GM21367 (cell line): ENCODE measurements at regions not wholly inside any gene's neighbourhood (a gene's known extent, or its start where the extent isn't known, plus 50 kb on each side); places are given as distances from the start of the nearest gene placed in this dataset.

Source experiments
- ATAC-seq: cut with Tn5 transposase; IDR thresholded peaks from one replicate; pipeline ENCODE4 v1.9.1; 2021; ENCODE audit not compliant: unreplicated experiment

DNA sequence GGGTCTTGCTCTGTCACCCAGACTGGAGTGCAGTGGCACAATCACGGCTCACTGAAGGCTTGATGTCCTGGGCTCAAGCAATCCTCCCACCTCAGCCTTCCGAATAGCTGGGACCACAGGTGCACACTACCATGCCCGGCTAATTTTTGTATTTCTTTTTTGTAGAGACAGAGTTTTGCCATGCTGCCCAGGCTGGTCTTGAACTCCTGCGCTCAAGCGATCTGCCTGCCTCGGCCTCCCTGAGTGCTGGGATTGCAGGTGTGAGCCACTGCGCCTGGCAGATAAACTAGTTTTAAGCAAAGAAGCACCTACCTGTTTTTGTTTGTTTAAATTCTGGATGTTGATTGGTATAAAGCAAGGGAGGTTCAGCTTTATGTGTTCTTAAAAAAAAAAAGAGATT is 170.6 kb upstream of the GOLIM4 start:
- ATAC-seq = no peak

- no peak for ATAC-seq
These were observed 167.2 kb upstream of the GOLIM4 start for GRCh38 chr3:168262887-168263286.

- ATAC-seq = peak; percentile 52
These were observed 165.1 kb upstream of the GOLIM4 start for GRCh38 chr3:168260859-168261258.

GRCh38 chr3:168251371-168251770 is 155.6 kb upstream of the GOLIM4 start:
- peak; percentile 45 for ATAC-seq

DNA sequence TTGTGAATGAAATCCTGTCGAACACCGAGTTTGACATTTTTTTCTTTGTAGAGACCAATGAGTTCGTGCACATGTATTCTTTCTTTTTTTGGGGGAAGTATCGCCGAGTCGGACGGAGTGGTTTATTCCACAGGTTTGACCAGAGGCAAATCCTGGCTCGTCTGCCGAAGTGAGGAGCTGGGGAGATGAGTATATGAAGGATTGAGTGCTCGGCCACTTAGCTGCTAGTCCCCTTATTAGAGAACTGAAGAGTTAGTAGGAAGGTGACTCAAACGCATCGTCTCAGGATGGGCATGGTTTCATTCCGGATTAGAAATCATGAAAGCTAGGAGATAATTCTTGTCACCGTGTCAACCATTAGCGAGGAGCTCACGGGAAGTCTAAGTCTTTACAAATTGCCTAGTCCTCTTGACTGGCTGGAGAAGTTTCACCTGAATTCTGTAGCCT is 154.7 kb upstream of the GOLIM4 start:
- no peak for ATAC-seq

DNA sequence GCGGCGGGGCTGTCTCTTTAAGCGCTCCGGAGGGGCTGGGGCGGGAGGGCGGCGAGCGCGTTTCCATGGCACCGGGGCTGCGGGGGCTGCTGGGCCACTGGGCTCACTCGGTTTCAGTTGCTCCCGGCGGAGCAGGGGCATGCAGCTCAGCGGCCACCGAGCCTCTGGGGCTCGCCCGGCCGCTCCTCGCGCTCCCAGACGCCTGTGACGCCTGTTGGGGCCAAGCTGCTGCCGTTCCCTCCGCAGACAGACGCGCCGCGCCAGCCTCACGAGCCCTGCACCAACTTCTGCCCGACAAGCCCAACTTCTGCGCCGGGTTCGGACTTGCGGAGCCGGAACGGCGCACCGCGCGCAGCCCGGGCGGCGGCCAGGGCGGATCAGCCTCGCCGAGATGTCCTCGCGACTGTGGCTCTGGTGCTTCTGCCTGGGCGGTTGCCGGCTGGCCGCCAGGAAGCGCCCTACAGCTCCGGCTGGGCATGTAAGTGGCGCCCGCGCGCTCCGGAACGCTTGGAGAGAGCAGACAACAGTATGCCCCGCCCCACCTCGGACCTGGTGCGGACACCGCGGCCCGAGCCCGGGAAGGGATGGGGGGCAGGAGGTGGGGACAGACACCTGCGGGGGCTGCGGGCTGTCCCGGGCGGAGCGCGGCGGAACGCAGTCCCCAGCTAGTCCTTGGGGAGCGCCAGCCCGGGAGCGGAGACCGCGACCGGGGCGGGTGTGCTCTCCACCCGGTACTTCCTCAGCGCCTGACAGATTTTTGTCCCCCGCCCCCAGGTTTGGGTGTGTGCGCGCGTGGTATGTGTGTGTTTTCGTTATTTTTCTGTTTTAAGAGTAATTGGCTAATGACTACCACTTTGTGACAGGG is 154.1 kb upstream of the GOLIM4 start:
- ATAC-seq = peak; percentile 78

GRCh38 chr3:168249205-168249549 is 153.5 kb upstream of the GOLIM4 start:
- no peak for ATAC-seq

DNA sequence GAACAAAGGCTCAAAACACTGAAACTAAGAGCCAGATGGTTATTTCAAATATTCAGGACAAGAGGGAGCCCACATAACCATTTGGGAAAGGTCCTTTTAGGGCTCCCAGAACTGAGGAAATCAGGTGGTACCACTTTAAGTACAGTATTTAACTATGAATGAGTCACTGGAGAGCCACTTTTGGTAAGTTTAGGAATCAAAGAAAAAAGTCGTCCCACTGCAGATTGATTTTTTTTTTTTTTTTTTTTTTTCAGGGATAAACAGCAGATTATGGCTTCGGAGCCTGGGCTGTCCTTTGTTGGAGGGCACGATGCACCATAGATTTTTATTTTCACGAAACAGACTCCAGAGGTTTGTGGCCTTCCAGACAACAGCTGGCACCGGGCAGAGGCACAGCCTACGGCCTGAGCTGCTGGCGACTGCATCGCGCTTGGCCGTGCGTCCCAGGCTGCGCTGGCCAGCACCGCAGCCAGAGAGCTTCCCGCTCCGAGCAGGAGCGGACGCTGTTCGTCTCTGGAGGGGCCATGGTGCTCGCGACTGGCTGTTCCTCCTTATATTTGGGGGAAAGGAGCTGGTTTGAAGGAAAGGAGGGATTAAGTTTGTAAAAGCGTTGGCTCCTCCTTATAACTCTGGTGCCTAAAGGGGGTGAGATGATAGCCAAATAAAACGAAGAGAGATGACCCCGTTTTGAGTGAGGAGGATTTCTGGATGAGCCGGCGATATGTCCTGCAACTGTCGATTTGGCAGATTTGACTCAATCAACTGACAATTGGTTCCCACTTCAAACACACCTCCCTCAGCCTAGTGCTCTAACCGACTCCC is 152.9 kb upstream of the GOLIM4 start:
- ATAC-seq = no peak

GRCh38 chr3:168241156-168241555 is 145.4 kb upstream of the GOLIM4 start:
- ATAC-seq = no peak

GRCh38 chr3:168239287-168239686 is 143.6 kb upstream of the GOLIM4 start:
- no peak for ATAC-seq

- ATAC-seq = no peak
These were observed 137.3 kb upstream of the GOLIM4 start for GRCh38 chr3:168233001-168233400.

DNA sequence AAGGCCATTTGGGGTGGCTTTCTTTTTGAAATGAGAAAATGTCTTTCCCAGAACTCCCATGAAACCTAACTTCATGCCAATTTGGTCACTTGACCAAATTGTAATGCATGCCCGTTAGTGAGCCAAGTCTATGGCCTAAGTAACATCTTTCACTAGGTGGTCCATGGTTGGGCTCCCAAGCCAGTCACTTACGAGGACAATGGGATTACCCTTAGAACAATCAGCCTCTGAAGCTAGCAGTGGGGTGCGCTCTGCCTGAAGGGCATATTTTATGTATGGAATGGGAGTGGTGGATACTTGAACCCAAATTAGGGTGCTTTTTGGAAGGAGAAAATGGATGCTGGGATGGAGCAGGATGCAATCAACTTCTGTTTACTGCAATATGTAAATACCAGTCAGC is 127.4 kb upstream of the GOLIM4 start:
- no peak for ATAC-seq

- no peak for ATAC-seq
These were observed 124.8 kb upstream of the GOLIM4 start for GRCh38 chr3:168220556-168220955.

DNA sequence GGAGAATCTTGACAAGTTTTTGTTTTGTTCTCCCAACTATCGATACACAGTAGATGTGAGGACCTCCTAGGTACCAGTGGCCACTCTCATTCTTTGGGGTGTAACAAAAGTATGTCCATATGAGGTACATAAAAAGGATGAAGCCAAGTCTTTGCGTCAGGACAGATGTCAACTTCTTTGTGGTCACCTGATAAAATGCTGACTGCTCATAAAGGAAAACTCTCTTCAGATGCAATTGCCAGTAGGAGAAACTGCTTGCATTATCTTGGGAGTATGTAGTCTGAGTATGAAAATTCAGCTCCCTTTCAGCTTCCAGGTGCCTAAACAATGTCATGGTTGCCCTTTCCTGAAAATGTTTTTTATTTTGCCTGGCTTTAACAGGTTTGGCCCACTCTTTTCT is 123.8 kb upstream of the GOLIM4 start:
- no peak for ATAC-seq

- no peak for ATAC-seq
These were observed 122.9 kb upstream of the GOLIM4 start for GRCh38 chr3:168218600-168218999.

GRCh38 chr3:168216851-168217250 is 121.1 kb upstream of the GOLIM4 start:
- no peak for ATAC-seq

- peak; percentile 92 for ATAC-seq
These were observed 118.2 kb upstream of the GOLIM4 start for GRCh38 chr3:168213920-168214319.

DNA sequence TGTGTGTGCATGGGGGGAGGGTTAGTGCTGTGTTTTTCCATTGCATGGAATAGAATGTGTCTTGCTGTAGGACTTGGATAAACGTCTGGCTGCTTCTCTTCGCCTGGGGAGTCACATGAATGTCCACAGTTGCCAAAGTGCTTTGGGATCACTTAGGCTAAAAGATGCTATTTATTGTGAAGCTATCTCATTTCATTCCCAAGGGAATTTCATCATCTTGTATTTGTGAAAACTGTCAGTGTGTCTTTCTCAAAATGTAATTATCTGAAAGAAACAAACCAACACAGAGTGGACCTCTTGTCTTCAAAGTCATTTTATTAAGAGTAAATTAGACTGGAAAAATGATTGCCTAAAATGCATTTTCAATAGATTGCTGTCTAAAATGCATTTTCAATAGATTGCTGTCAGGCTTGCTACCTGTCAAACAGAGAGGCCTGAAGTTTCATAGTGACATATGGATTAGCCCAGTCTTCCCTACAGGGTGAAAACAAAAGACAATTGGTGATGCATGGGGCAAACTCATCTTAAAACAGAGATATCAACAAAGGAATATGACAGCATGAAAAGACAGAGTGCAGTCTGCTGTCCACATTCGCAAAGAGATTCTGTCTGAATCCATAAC is 117.1 kb upstream of the GOLIM4 start:
- no peak for ATAC-seq

DNA sequence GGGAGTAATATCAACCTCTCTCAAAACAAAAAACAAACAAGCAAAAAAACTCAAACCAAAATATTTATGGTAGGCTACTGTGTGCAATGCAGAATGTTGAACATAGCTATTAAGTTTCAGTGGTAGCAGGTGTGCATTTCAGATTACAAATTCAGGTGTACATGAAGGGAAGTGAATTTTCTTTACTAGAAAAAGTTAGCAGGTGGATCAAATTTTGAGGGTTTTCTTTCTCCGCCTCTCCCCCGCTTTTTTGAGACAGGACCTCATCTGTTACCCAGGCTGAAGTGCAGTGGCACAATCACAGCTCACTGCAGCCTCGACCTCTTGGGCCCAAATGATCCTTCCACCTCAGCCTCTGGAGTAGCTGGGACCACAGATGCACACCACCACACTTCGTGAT is 109.7 kb upstream of the GOLIM4 start:
- no peak for ATAC-seq

DNA sequence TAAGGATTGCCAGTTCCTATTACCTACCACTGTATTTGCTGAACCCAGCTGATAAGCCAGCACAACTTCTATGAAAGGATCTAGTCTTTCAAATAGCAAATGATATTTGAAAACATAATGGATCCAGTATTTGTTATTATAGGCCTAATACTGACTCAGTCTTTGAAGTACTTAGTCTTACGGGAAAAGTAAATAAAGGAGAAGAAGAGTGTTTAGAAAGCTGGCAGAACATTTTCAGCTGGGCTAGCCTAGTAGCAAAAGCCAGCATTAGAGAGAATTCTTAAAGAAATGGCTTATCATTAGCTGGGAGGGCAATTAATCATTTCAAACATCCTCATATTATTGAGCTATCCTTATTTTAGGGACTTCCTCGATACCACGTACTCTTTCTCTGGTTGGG is 101.4 kb upstream of the GOLIM4 start:
- no peak for ATAC-seq

GRCh38 chr3:168191856-168192255 is 96.1 kb upstream of the GOLIM4 start:
- no peak for ATAC-seq

DNA sequence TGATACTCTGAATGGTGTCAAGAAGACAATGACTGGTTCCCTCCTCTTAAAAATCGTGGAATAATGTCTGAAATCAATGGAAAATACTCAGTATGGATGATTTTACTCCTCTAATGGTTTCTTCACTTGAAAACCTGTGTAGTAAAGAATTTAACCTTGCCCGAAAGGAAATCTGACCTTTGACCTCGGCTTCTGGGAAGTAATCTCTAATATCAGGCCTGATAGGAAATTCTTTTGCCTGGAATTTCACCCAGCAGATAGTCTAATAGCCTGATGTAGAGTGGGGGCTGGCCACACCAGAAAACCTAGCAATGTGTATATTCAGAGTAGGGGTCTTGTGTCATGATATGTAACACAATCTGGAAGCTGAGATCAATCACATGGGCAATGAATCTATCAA is 91.5 kb upstream of the GOLIM4 start:
- ATAC-seq = no peak
